Right lobe of liver (tissue), 6 donors: ENCODE measurements at regions not wholly inside any gene's neighbourhood (a gene's known extent, or its start where the extent isn't known, plus 50 kb on each side); places are given as distances from the start of the nearest gene placed in this dataset.
"Not testable (repeated sequence)": the region's sequence is repeated elsewhere in the genome, so short reads cannot be mapped to it uniquely, and the experiment has no call there.

Source experiments
- ATAC-seq, 4 donors: fragments of 200-7000 bp; cut with Tn5 transposase; one replicate each; pipeline ENCODE4 v1.9.1; 2020; ENCODE audit warnings: mild to moderate bottlenecking in 4 of 4, moderate library complexity in 4 of 4
- DNase-seq, 3 donors: peaks; one replicate each; pipeline ENCODE4 v3.0.0-alpha.2; 2020
- H3K27ac ChIP-seq, 3 donors: fragments of 200-600 bp; one replicate each; pipeline ENCODE4 v1.8.0; 2022
- H3K27me3 ChIP-seq, 2 donors: fragments of 200-600 bp; one replicate each; pipeline ENCODE4 v1.8.0; 2022
- H3K36me3 ChIP-seq, 4 donors: fragments of 200-600 bp; sonication (generic) in 1 of 4; one replicate each; pipeline versions ENCODE4 v1.5.1 to v1.8.0; 2017 to 2022; ENCODE audit warnings: control low read depth in 1 of 4
- H3K4me1 ChIP-seq, 4 donors: fragments of 200-600 bp; sonication (generic) in 1 of 4; one replicate each; pipeline versions ENCODE4 v1.5.1 to v1.8.0; 2017 to 2022; ENCODE audit warnings: control low read depth in 1 of 4
- H3K4me3 ChIP-seq, 3 donors: fragments of 200-600 bp; one replicate each; pipeline ENCODE4 v1.8.0; 2022
- H3K9me3 ChIP-seq, 4 donors: fragments of 200-600 bp; sonication (generic) in 1 of 4; one replicate each; pipeline versions ENCODE4 v1.5.1 to v1.8.0; 2017 to 2022; ENCODE audit warnings: control low read depth in 1 of 4
- POLR2A ChIP-seq: fragments of 450-650 bp; IDR thresholded peaks from one replicate; pipeline ENCODE4 v1.6.1; 2017; ENCODE audit warnings: antibody characterized with exemption, mild to moderate bottlenecking
- WGBS: methylation state at CpG from one replicate; pipeline ENCODE4 v1.1.6; 2018; ENCODE audit warnings: low coverage, low lambda C conversion rate; ENCODE audit not compliant: insufficient coverage; ENCODE audit errors: missing lambda C conversion rate; 5-methylcytosine and 5-hydroxymethylcytosine counted together
- intact Hi-C, 2 donors: fragments of 100-400 bp; cut with DNase I; formaldehyde crosslinking; loops; one replicate each; pipeline versions ENCODE4 v1.11.2 to v1.14.1; 2022
- TF ChIP-seq, protein P1 (sequence below), 4 donors: fragments of 200-600 bp in 3 of 4; fragments of 450-650 bp in 1 of 4; IDR thresholded peaks; one replicate each; pipeline versions ENCODE4 v1.5.1 to v1.8.0; 2016 to 2022; ENCODE audit warnings: antibody characterized with exemption in 4 of 4, mild to moderate bottlenecking in 2 of 4
- donor health status: DM: no; HTN: yes; CAD: no.
- donor health status: DM: no; HTN: no; CAD: no.
- donor health status: DM: no; HTN: no; CAD: no.
- donor health status: DM: no; HTN: yes; CAD: no.
- donor health status: DM: no; HTN: yes; CAD: no.

DNA sequence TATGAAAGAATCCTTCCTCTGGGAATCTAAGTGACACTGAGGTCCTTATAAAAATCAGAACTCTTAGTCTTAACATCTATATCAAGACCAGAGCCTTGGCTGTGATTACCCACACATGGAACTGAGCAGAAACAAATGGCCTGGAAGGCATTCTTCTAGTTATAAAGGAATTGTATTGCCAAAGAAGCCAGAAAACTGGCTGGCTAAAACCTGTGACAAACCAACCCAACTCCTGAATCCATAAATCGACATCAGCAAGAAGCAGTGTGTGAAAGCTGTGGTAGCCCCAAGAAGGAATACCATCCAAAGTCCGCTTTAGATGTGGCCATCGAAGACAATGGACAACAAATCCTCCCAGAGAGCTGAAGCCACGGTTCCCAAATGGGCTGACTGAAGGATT is 97.9 kb upstream of the CCDC91 start:
- H3K36me3 ChIP-seq = no peaks in the 10 kb centered on the region
- ATAC-seq = no peak
- H3K4me1 ChIP-seq = no peaks in the 10 kb centered on the region
- intact Hi-C loops = no loop called here
- no peak for TF ChIP-seq POLR2A
- TF ChIP-seq, protein P1, sequence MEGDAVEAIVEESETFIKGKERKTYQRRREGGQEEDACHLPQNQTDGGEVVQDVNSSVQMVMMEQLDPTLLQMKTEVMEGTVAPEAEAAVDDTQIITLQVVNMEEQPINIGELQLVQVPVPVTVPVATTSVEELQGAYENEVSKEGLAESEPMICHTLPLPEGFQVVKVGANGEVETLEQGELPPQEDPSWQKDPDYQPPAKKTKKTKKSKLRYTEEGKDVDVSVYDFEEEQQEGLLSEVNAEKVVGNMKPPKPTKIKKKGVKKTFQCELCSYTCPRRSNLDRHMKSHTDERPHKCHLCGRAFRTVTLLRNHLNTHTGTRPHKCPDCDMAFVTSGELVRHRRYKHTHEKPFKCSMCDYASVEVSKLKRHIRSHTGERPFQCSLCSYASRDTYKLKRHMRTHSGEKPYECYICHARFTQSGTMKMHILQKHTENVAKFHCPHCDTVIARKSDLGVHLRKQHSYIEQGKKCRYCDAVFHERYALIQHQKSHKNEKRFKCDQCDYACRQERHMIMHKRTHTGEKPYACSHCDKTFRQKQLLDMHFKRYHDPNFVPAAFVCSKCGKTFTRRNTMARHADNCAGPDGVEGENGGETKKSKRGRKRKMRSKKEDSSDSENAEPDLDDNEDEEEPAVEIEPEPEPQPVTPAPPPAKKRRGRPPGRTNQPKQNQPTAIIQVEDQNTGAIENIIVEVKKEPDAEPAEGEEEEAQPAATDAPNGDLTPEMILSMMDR (IDR thresholded peaks at IDR 0.05) = no peak
- H3K27ac ChIP-seq = no peak overlapping the region
- H3K4me3 ChIP-seq = no peak overlapping the region
- WGBS = 81% methylated on average over 4 of the region's 4 CpGs
- no peaks in the 10 kb centered on the region for H3K9me3 ChIP-seq
- no peak for DNase-seq
- no peaks in the 10 kb centered on the region for H3K27me3 ChIP-seq

DNA sequence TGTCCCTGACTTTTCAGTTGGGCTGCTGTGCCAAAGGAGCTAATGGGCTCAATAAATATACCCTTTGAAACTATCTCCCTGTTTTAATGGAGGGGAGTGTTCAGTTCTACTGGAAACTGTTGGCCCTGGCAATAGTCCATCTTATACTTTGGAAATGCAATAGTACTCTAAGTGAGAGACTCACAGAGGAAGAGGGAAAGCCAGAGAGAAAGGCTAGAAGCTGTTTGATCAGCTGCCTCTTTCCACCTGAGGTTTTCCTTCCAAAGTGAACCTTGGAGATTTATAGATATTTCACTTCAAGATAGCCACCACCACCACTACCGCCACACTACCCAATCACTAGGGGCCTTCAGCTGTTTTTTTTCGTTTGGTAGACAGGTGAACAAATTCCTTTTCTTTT is 93.6 kb upstream of the CCDC91 start:
- TF ChIP-seq POLR2A = no peak
- TF ChIP-seq, protein P1 (IDR thresholded peaks at IDR 0.05) = no peak
- intact Hi-C loops = no loop called here
- no peak overlapping the region for H3K27ac ChIP-seq
- no peaks in the 10 kb centered on the region for H3K27me3 ChIP-seq
- no peaks in the 10 kb centered on the region for H3K9me3 ChIP-seq
- 71% methylated on average over 2 of the region's 2 CpGs for WGBS
- ATAC-seq = no peak
- H3K4me3 ChIP-seq = no peak overlapping the region
- no peaks in the 10 kb centered on the region for H3K4me1 ChIP-seq
- H3K36me3 ChIP-seq = no peaks in the 10 kb centered on the region
- no peak for DNase-seq

DNA sequence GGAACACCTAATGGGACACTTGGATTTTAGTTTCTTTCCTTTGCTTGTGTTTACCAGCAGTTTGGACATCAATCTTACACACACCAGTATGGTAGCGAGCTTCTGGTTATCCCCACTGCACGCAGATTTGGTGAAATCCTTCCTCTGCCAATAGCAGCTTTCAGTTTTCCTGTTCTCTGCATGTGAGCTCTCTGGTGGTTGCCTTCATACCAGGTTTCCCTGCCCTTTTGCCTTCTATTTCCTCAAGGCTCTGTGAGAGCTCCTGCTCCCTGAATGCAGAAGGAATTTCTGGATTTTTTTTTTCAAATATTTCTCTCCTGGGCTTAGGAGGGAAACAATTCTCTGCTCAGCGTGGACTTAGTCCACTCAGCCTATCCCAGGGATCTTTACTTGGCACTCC is 93.0 kb upstream of the CCDC91 start:
- Histone ChIP-seq H3K4me1 (no peaks in the 10 kb centered on the region), H3K27me3 (no peaks in the 10 kb centered on the region), H3K36me3 (no peaks in the 10 kb centered on the region), H3K27ac (no peak overlapping the region), H3K9me3 (no peaks in the 10 kb centered on the region), H3K4me3 (no peak overlapping the region)
- intact Hi-C loops = no loop called here
- WGBS = 88% methylated on average over 3 of the region's 3 CpGs
- TF ChIP-seq, protein P1 (IDR thresholded peaks at IDR 0.05) = no peak
- no peak for TF ChIP-seq POLR2A
- DNase-seq (no peak), ATAC-seq (no peak)

DNA sequence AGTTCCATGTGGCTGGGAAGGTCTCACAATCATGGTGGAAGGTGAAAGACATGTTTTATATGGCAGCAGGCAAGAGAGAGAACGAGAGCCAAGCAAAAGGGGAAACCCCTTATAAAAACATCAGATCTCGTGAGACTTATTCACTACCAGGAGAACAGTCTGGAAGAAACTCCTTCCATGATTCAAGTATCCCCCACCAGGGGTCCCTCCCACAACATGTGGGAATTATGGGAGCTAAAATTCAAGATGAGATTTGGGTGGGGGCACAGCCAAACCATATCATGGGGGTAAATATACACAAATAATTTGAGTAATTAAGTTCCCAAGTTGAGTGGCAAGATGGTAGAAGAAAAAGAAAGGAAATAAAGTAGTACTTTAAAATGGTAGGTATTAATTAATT is 91.0 kb upstream of the CCDC91 start:
- H3K36me3 ChIP-seq, intact Hi-C loops, ATAC-seq, H3K9me3 ChIP-seq, H3K27ac ChIP-seq, H3K4me3 ChIP-seq, DNase-seq, H3K4me1 ChIP-seq, H3K27me3 ChIP-seq: not testable (repeated sequence)
- 56% methylated on average over 2 of the region's 2 CpGs for WGBS

DNA sequence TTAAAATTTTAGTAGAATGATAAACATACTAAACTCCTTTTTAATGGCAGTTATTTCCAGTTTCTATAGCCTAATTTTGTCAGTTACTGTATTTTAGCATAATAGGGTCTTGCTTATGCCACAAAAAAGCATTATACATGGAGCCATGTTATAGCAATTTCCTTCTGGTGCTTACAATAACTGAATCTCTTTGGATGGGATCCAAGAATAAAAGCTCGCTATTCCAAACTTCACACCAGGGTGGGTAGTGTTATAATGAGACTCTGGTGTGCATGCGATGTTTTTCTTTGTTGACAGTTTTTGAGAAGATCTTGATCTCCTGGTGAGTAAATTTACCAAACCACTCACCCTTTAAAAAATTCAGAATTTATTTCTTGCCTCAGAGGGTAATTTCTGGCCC is 90.4 kb upstream of the CCDC91 start:
- Histone ChIP-seq H3K36me3 (no peaks in the 10 kb centered on the region), H3K27me3 (no peaks in the 10 kb centered on the region), H3K9me3 (no peaks in the 10 kb centered on the region), H3K4me3 (no peak overlapping the region), H3K27ac (no peak overlapping the region), H3K4me1 (no peaks in the 10 kb centered on the region)
- ATAC-seq (no peak), DNase-seq (no peak)
- intact Hi-C loops = no loop called here
- WGBS = 70% methylated on average over 2 of the region's 2 CpGs
- TF ChIP-seq, protein P1 (IDR thresholded peaks at IDR 0.05) = no peak
- no peak for TF ChIP-seq POLR2A
